RWPE2 (cell line): ENCODE measurements at regions not wholly inside any gene's neighbourhood (a gene's known extent, or its start where the extent isn't known, plus 50 kb on each side); places are given as distances from the start of the nearest gene placed in this dataset.

Experiments
- ATAC-seq: fragments of 200-7000 bp; cut with Tn5 transposase; 3 replicates; pipeline ENCODE4 v1.9.1; 2021; ENCODE audit warnings: low read depth
- DNase-seq: peaks from one replicate; pipeline ENCODE4 v3.0.0-alpha.2; 2020; ENCODE audit warnings: low spot score
- H3K27ac ChIP-seq: fragments of 450-650 bp; 2 replicates; pipeline ENCODE4 v1.5.1; 2017; ENCODE audit warnings: mild to moderate bottlenecking; ENCODE audit not compliant: poor library complexity, severe bottlenecking
- H3K27me3 ChIP-seq: fragments of 250-450 bp; sonication (Bioruptor Pico); 2 replicates; pipeline ENCODE4 v1.5.1; 2021; ENCODE audit warnings: mild to moderate bottlenecking, moderate library complexity; ENCODE audit not compliant: insufficient read depth, poor library complexity, severe bottlenecking
- H3K36me3 ChIP-seq: fragments of 250-450 bp; sonication (Bioruptor Pico); 2 replicates; pipeline ENCODE4 v1.5.1; 2020; ENCODE audit warnings: low read depth, mild to moderate bottlenecking, moderate library complexity
- H3K4me1 ChIP-seq: fragments of 250-450 bp; sonication (Bioruptor Pico); 2 replicates; pipeline ENCODE4 v1.5.1; 2021; ENCODE audit warnings: mild to moderate bottlenecking, moderate library complexity; ENCODE audit not compliant: insufficient read depth, poor library complexity, severe bottlenecking
- H3K4me3 ChIP-seq: fragments of 250-450 bp; sonication (Bioruptor Pico); 2 replicates; pipeline ENCODE4 v1.5.1; 2021; ENCODE audit warnings: mild to moderate bottlenecking, moderate library complexity; ENCODE audit not compliant: severe bottlenecking
- H3K9me3 ChIP-seq: fragments of 250-450 bp; sonication (Bioruptor Pico); 2 replicates; pipeline ENCODE4 v1.5.1; 2021; ENCODE audit warnings: mild to moderate bottlenecking, moderate library complexity; ENCODE audit not compliant: severe bottlenecking
- TF ChIP-seq, protein P1 (sequence below): fragments of 450-650 bp; IDR thresholded peaks from one replicate; pipeline ENCODE4 v1.5.1; 2017; ENCODE audit warnings: mild to moderate bottlenecking, moderate library complexity; ENCODE audit not compliant: poor library complexity, severe bottlenecking

DNA sequence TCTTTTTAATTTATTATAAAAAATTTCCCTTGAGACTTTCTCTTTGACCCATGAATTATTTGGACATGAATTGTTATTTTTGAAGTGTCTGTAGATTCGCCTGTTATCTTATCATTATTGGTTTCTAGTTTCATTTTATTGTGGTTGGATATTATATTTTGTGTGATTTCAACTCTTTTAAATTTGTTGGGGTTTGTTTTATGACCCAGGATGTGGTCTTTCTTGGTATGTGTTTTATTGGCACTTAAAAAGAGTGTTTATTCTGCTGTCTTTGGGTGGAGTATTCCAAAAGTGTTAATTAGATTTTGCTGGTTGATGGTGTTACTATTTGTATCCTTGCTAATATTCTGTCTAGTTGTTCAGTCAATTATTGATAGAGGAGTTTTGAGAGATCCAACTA is 50.5 kb upstream of the GPR141 start:
- no peak for DNase-seq
- TF ChIP-seq, protein P1, sequence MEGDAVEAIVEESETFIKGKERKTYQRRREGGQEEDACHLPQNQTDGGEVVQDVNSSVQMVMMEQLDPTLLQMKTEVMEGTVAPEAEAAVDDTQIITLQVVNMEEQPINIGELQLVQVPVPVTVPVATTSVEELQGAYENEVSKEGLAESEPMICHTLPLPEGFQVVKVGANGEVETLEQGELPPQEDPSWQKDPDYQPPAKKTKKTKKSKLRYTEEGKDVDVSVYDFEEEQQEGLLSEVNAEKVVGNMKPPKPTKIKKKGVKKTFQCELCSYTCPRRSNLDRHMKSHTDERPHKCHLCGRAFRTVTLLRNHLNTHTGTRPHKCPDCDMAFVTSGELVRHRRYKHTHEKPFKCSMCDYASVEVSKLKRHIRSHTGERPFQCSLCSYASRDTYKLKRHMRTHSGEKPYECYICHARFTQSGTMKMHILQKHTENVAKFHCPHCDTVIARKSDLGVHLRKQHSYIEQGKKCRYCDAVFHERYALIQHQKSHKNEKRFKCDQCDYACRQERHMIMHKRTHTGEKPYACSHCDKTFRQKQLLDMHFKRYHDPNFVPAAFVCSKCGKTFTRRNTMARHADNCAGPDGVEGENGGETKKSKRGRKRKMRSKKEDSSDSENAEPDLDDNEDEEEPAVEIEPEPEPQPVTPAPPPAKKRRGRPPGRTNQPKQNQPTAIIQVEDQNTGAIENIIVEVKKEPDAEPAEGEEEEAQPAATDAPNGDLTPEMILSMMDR, result no peak
- no peak for ATAC-seq

More for the DNA sequence above, 50.5 kb upstream of the GPR141 start:
- Histone ChIP-seq H3K4me3 (no peak overlapping the region), H3K4me1 (peaks cover 2% of the 10 kb centered on the region), H3K9me3 (peaks cover 5% of the 10 kb centered on the region), H3K27me3 (no peaks in the 10 kb centered on the region), H3K36me3 (no peaks in the 10 kb centered on the region), H3K27ac (no peak overlapping the region)
